Effector memory CD8-positive, alpha-beta T cell (primary cell): ENCODE measurements at regions not wholly inside any gene's neighbourhood (a gene's known extent, or its start where the extent isn't known, plus 50 kb on each side); places are given as distances from the start of the nearest gene placed in this dataset.

Source experiments
- ATAC-seq: fragments of 150-1000 bp; cut with Tn5 transposase; replicated peaks from 2 replicates; pipeline ENCODE4 v1.10.0; 2021; ENCODE audit warnings: mild to moderate bottlenecking, moderate library complexity
- DNase-seq, 3 experiments: peaks; one replicate each; pipeline ENCODE4 v3.0.0; 2021
- H3K27ac Mint-ChIP-seq, 2 donors: one replicate each; pipeline ENCODE4 v1.8.0; 2022; ENCODE audit warnings: mild to moderate bottlenecking in 2 of 2, mixed read lengths in 2 of 2, moderate library complexity in 2 of 2
- H3K27me3 Mint-ChIP-seq, 2 donors: one replicate each; pipeline ENCODE4 v1.8.0; 2022; ENCODE audit warnings: mixed read lengths in 2 of 2
- H3K36me3 Mint-ChIP-seq: one replicate; pipeline ENCODE4 v1.8.0; 2022; ENCODE audit warnings: mild to moderate bottlenecking, moderate library complexity, mixed read lengths; ENCODE audit not compliant: insufficient read depth
- H3K4me1 Mint-ChIP-seq, 2 donors: one replicate each; pipeline ENCODE4 v1.8.0; 2022; ENCODE audit warnings: low read depth in 2 of 2, mixed read lengths in 2 of 2
- H3K4me3 Mint-ChIP-seq, 2 donors: one replicate each; pipeline ENCODE4 v1.8.0; 2022; ENCODE audit warnings: mild to moderate bottlenecking in 2 of 2, mixed read lengths in 2 of 2, moderate library complexity in 2 of 2
- H3K9me3 Mint-ChIP-seq, 2 donors: one replicate each; pipeline ENCODE4 v1.8.0; 2022; ENCODE audit warnings: mixed read lengths in 2 of 2

DNA sequence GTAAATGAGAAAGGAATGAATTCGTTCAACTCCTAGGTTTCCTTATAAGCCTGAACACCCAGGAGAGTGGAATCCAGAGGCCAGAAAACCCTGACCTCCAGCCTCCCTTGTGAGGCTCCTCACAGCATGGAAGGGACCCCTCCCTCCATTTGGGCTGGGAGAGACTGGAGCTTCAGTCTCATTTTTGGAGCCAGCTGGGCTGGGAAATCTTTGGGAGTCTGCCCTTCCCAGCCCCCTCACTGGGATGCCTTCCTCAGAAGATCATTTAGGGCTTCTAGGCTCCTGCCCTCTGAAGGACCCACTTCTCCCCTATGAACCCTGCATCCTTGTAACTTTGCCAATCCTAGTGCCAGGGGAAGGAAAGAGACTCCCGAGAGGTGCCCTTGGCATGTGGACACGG lies 346.1 kb downstream of the CYP26B1 start:
- no peak for ATAC-seq
- Mint-ChIP-seq H3K4me3 (no peak overlapping the region), H3K4me1 (no peaks in the 10 kb centered on the region)

DNA sequence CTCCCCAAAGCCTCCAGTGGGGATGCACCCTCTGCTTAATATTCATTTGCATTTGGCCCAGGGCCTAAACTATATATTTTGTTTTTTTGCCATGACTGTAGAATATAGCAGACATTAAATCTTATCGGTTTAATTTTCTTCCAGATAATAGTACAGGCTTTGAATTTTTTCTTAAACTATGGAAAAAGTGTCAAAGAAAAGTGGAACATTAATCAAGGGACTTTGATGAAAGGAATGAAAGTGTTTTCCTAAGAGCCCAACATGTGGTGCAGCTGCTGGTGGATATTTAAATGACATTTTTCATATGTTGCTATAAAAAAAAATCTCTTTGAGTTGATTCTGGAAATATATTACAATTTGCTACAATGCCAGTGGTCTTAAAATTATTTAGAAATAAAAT lies 346.8 kb downstream of the CYP26B1 start:
- peaks cover 0 to 45% of the 10 kb centered on the region in 2 donors for H3K27me3 Mint-ChIP-seq
- DNase-seq, result no peak
- H3K36me3 Mint-ChIP-seq, result no peaks in the 10 kb centered on the region
- no peak overlapping the region for H3K27ac Mint-ChIP-seq
- no peaks in the 10 kb centered on the region for H3K9me3 Mint-ChIP-seq
- H3K4me3 Mint-ChIP-seq, result no peak overlapping the region
- H3K4me1 Mint-ChIP-seq, result no peaks in the 10 kb centered on the region
- ATAC-seq, result no peak

More for the DNA sequence above, 346.1 kb downstream of the CYP26B1 start:
- peaks cover 0 to 45% of the 10 kb centered on the region in 2 donors for H3K27me3 Mint-ChIP-seq
- no peaks in the 10 kb centered on the region for H3K9me3 Mint-ChIP-seq
- no peak for DNase-seq
- H3K27ac Mint-ChIP-seq, result no peak overlapping the region
- H3K36me3 Mint-ChIP-seq, result no peaks in the 10 kb centered on the region

DNA sequence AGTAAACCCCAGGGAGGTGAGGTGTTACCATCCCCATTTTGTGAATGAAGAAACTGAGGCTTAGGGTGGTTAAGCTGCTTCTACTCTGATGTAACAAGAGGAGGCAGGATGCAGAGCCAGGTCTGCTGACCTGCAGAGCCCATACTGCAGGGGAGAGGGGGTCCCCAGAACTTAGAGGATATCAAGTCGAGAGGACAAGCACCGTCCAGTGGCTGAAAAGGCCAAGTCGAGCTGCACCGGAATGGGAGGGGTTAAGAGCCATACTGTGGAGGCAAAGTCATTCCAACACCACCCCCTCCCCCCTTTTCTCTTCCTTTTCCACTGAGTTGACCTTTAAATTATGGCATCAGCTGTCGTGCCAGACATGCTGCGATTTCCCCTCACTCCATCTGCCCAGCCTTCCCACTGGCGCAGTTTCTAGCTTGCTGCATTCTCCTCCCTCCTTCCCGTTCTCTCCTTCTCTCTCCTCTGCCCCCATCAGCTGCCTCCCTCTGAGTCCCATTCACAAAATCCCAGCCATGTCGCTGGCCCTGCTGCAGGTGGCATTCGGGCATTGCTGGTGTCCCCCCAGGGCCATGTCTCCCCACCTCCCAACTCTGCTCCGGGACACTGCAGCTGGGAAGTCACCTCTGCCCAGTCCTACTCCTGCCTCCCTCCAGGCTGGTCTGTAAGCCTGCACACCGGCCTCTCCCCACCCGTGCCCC lies 346.9 kb downstream of the DYSF start:
- Mint-ChIP-seq H3K27ac (no peak overlapping the region), H3K9me3 (no peaks in the 10 kb centered on the region), H3K36me3 (no peaks in the 10 kb centered on the region), H3K27me3 (peaks cover 0 to 45% of the 10 kb centered on the region in 2 donors), H3K4me3 (no peak overlapping the region), H3K4me1 (no peaks in the 10 kb centered on the region)
- DNase-seq, result no peak
- ATAC-seq, result no peak

DNA sequence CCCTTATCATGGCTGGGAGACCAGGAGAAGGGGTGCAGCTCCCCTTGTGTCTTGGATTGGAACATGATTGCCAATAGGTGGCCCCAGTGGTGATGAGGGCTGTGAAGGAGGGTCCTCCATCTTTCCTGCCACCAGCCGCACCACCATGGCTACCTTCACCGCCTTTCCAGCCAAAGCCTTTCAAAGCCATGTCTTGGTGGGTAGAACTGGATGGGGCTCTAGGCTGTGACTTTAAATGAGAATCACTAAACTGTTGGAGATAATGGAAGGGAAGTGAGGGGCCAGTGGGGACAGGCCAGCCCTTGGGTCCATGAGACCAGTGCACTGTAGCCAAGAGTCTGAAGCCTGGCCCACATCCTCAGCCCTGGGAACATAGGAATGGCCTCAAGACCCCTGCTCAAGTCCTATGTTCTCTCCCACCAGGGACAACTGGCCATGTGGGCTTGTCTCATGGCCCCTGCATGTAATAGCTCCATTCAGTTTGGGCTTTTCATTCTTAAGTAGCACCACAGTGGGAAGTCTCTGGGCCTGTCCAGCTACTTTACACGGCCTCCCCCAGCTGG lies 345.7 kb downstream of the DYSF start:
- ATAC-seq, result no peak
- no peaks in the 10 kb centered on the region for H3K4me1 Mint-ChIP-seq

DNA sequence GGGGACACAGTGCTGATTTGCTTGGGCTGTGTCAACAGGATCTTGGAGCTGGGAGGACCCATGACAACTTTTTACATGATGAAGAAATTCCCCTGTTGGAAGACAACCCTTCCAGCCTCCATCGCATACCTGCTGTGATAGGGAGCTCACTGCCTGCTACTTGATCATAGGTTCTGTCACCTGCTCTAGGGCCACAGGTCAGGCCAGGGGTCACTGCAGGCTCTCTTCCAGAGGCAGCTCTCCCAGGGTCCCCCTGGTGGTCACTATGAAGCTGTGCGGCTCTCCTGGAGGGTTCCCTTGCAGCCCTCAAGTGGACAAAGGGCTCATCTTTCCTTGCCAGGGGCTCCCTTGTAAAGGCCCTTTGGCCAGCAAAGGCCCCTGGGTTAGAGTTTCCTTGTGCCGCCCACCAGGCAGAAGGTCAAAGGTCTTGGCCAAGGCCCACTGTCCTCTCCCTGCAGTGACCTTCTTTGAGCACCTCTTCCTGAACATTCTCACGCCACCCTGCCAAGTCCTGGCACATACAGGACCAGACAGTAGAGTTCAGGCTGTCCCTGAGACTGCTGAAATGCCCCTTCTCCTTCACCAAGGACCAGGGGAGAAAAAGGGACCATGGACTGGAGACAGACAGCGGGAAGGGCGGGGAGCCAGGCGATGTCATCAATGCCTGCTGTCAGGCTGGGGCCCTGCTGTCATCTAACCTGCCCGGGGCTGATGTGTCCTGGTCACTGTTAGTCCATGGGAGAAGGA lies 345.1 kb downstream of the DYSF start:
- no peak for DNase-seq
- no peak for ATAC-seq
- Mint-ChIP-seq H3K27me3 (peaks cover 0 to 56% of the 10 kb centered on the region in 2 donors), H3K36me3 (no peaks in the 10 kb centered on the region), H3K4me3 (no peak overlapping the region), H3K9me3 (no peaks in the 10 kb centered on the region), H3K27ac (no peak overlapping the region), H3K4me1 (no peaks in the 10 kb centered on the region)

More for the DNA sequence above, 345.7 kb downstream of the DYSF start:
- DNase-seq, result no peak
- Mint-ChIP-seq H3K9me3 (no peaks in the 10 kb centered on the region), H3K27ac (no peak overlapping the region), H3K36me3 (no peaks in the 10 kb centered on the region), H3K27me3 (peaks cover 0 to 50% of the 10 kb centered on the region in 2 donors), H3K4me3 (no peak overlapping the region)

DNA sequence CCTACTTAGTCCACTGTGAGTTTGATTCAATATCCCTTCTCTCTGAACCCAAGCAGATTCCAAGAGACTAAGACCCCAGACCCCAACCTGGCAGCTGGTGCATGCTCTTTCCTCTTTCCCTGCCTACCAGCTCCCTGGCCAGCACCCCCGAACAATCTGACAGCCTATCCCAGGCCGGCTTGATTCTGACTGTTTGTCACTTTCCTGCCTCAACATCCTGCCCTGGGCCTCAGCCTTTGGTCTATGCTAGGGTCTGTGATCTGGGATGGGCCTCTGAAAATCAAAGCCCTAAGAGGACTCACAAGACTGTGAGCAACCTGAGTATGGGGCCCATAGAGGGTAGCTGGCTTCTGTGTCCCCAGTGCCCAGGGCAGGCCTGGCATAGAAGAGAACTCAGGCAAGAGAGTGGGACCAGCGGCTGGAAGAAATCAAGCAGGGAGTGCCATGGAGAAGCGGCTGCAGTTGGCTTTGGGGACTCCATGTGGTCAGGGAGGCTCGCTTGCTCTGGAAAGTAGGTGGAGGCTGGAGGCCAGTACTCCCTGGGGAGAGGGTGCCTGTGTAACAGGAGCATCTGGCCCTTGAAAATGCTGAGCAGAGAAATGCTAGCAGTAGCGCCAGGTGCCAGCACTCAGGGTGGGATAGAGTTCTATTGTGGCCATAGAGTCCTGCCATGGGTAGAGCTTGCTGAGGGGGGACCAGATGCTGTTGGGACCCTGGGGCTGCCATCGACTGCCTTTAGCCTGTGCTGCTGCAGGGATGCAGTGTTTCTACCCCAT lies 343.9 kb downstream of the DYSF start:
- no peaks in the 10 kb centered on the region for H3K36me3 Mint-ChIP-seq
- H3K27me3 Mint-ChIP-seq, result peaks cover 0 to 60% of the 10 kb centered on the region in 2 donors
- ATAC-seq, result no peak
- no peaks in the 10 kb centered on the region for H3K4me1 Mint-ChIP-seq
- no peaks in the 10 kb centered on the region for H3K9me3 Mint-ChIP-seq
- no peak overlapping the region for H3K27ac Mint-ChIP-seq
- DNase-seq, result no peak
- no peak overlapping the region for H3K4me3 Mint-ChIP-seq

DNA sequence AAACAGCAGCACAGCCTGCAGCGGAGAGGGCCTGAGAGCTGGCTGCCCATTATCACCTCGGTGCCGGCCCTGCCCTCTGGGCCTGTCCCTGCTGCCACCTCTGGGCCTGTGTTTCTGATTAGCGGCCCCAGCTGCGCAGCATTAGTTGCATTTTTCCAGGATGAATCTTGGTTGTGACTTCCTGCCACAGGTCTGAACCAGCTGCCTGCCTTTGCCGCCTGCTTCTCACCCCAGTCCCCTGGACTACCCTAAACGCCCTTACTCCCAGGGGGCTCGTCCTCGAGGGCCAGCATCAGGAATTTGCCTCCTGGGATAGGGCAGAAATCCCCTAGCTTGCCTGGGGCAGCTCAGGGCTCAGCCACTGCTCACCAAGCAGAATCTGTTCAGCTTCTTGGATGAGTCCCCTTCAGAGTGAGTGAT lies 342.8 kb downstream of the DYSF start:
- Mint-ChIP-seq H3K4me1 (no peaks in the 10 kb centered on the region), H3K9me3 (no peaks in the 10 kb centered on the region), H3K27me3 (peaks cover 0 to 52% of the 10 kb centered on the region in 2 donors), H3K27ac (no peak overlapping the region), H3K36me3 (no peaks in the 10 kb centered on the region), H3K4me3 (no peak overlapping the region)
- ATAC-seq, result no peak
- no peak for DNase-seq

DNA sequence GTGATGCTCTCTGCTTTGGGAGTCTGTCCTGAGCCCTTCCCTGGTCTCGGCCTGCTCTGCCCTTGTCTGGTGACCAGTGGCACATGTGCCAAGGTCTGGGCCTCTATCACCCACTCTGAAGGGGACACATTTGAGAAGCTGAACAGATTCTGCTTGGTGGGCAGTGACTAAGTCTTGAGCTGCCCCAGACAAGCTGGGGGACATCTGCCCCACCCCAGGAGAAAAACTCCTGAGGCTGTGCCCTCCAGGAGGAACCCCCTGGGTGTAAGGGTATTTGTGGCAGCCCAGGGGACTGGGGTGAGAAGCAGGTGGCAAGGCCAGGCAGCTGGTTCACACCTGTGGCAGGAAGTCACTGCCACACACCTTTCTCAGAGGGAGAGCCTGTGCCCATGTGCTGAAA lies 342.1 kb downstream of the DYSF start:
- Mint-ChIP-seq H3K27me3 (peaks cover 0 to 47% of the 10 kb centered on the region in 2 donors), H3K27ac (no peak overlapping the region), H3K9me3 (no peaks in the 10 kb centered on the region), H3K4me3 (no peak overlapping the region), H3K36me3 (no peaks in the 10 kb centered on the region), H3K4me1 (no peaks in the 10 kb centered on the region)
- DNase-seq (no peak), ATAC-seq (no peak)

DNA sequence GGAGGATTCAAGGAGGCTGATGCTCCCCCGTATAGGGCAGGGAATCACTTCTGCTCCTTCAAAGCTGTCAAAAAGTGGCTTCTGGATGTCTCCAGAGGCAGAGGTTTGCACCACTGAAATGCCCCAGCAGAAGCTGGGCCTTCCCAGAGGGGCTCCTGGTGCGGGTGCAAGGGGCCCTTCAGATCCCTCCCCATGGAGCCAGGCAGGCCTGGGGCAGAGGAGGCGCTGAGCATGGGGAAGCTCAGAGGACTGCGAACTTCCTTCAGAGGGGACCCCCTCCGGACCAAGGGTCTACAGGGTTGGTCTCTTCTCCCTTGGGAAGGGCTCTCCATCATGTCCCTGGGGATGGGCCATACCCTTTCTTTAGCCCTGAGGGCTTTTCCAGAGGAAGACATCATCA lies 341.2 kb downstream of the DYSF start:
- no peaks in the 10 kb centered on the region for H3K4me1 Mint-ChIP-seq
- peaks cover 0 to 42% of the 10 kb centered on the region in 2 donors for H3K27me3 Mint-ChIP-seq
- H3K27ac Mint-ChIP-seq, result no peak overlapping the region
- DNase-seq (no peak), ATAC-seq (no peak)
- no peak overlapping the region for H3K4me3 Mint-ChIP-seq
- no peaks in the 10 kb centered on the region for H3K9me3 Mint-ChIP-seq
- no peaks in the 10 kb centered on the region for H3K36me3 Mint-ChIP-seq

DNA sequence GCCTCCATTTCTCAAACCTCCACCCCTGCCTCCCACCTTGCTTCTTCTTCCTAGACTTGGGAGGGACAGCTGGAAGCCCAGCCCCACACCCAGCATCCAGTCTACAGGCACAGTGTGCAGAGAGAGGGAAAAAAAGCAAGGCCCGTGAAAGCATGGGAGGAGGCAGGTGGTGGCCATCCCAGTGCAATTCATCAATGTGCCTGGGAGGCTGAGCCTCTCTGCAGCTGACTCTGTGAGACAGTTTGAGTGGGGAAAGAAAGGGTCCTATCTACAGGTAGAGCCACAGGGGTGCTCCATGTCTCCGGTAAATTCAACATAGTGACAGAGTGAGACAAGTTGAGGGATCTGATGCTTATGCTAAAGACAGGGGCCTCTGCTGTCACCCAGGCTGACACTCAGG lies 340.6 kb downstream of the DYSF start:
- ATAC-seq (no peak), DNase-seq (no peak)
- Mint-ChIP-seq H3K27ac (no peak overlapping the region), H3K4me1 (no peaks in the 10 kb centered on the region), H3K27me3 (peaks cover 0 to 35% of the 10 kb centered on the region in 2 donors), H3K36me3 (no peaks in the 10 kb centered on the region), H3K9me3 (no peaks in the 10 kb centered on the region), H3K4me3 (no peak overlapping the region)

DNA sequence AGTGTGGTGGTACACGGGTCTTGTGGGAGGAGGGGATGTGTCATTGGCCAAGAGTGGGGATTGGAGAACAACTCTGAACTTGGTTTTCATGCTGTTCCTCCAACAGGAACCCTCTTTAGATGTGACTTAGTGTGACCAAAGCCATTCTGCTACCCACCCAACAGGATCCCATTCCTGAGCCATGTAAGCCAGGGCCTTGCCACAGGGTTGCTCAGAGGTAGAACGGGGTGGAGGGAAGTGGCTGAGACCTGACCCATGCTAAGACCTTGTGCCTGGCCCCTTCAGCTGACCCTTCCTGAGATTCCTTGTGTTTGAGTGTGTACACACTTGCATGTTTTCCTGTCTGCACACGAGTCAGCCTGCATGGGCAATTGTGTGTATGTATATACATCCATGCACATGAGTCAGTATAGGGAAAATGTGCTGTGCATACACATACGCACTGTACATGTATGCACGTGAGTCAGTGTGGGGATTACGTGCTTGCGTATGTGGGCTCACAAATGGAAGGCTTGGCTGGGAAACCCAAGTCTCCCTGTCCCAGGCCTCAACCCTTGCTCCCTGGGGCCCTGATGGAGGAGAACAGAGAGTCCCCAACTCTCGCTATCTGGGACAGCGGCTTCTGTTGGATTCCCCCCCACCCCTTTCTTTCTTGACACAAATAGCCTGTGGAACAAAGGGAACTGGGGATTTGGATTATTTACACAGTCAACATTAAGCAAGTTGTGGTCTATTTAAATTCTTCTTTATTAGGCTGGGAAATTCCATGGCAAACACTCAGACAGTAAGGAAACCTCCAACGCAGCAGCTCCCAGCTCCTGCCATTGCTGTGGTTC lies 339.8 kb downstream of the DYSF start:
- H3K27ac Mint-ChIP-seq, result no peak overlapping the region
- H3K36me3 Mint-ChIP-seq, result no peaks in the 10 kb centered on the region
- peaks cover 0 to 27% of the 10 kb centered on the region in 2 donors for H3K27me3 Mint-ChIP-seq
- H3K4me3 Mint-ChIP-seq, result no peak overlapping the region
- ATAC-seq (no peak), DNase-seq (no peak)
- no peaks in the 10 kb centered on the region for H3K9me3 Mint-ChIP-seq
- H3K4me1 Mint-ChIP-seq, result no peaks in the 10 kb centered on the region

DNA sequence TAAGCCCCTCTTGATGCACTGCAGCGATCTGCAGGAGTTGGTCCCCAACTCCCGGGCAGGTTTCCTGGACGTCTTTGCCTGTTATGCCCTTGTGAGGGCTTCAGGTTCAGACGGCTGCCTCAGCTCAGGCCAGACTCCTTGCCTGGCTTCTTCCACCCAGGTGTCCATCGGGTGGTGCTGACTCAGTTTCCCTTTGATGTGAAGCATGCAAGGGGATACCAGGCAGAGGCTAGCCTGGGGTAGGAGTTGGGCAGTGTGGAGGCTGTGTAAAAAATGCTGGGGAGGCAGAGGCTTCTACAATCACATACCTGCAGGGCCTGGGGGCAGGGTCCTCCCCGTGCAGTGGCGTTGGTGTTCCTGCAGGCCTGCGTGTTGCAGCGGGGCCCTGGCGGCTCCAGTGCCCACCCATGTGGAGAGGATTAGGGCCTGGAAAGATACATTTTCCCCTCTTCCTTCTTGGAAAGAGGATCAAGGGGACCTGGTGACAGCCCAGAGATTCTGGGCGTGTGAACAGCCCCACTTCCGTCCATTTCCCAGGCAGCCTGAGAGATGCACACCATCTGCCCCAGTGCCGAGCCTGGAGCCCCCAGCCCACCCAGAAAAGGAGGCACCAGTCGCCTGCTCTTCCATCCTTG lies 338.3 kb downstream of the DYSF start:
- Mint-ChIP-seq H3K27me3 (peaks cover 0 to 28% of the 10 kb centered on the region in 2 donors), H3K9me3 (no peaks in the 10 kb centered on the region), H3K27ac (no peak overlapping the region), H3K4me3 (no peak overlapping the region), H3K4me1 (no peaks in the 10 kb centered on the region), H3K36me3 (no peaks in the 10 kb centered on the region)
- DNase-seq (no peak), ATAC-seq (no peak)
